Neural cell (in vitro differentiated cells): ENCODE measurements at regions not wholly inside any gene's neighbourhood (a gene's known extent, or its start where the extent isn't known, plus 50 kb on each side); places are given as distances from the start of the nearest gene placed in this dataset.

ENCODE experiments used
- H2AFZ ChIP-seq: fragments of 200-600, 300-800 bp; sonication (generic), shearing (Covaris generic); 2 replicates; pipeline ENCODE4 v1.6.0; 2014; ENCODE audit warnings: low read depth, mild to moderate bottlenecking, antibody characterized with exemption, low read length, moderate library complexity
- H3F3A ChIP-seq: fragments of 200-600 bp; shearing (Covaris generic); 2 replicates; pipeline ENCODE4 v1.6.1; 2016; ENCODE audit warnings: mild to moderate bottlenecking, moderate library complexity, mixed read lengths, antibody characterized with exemption, low read length; ENCODE audit not compliant: insufficient read depth, poor library complexity, severe bottlenecking
- H3K27ac ChIP-seq: fragments of 200-600, 300-800 bp; sonication (generic), shearing (Covaris generic); 2 replicates; pipeline ENCODE4 v1.5.1; 2014; ENCODE audit warnings: mild to moderate bottlenecking, low read length, moderate library complexity
- H3K27me3 ChIP-seq: fragments of 300-800, 200-600 bp; sonication (generic), shearing (Covaris generic); 2 replicates; pipeline ENCODE4 v1.6.0; 2014; ENCODE audit warnings: mild to moderate bottlenecking, low read depth, low read length, moderate library complexity; ENCODE audit not compliant: insufficient read depth
- H3K36me3 ChIP-seq: fragments of 300-800, 200-600 bp; sonication (generic), shearing (Covaris generic); 2 replicates; pipeline ENCODE4 v1.5.1; 2014; ENCODE audit warnings: mild to moderate bottlenecking, antibody characterized with exemption, low read length, moderate library complexity; ENCODE audit not compliant: insufficient read depth
- H3K4me2 ChIP-seq: fragments of 300-800, 200-600 bp; sonication (generic), shearing (Covaris generic); 2 replicates; pipeline ENCODE4 v1.6.0; 2014; ENCODE audit warnings: mild to moderate bottlenecking, low read length
- H3K4me3 ChIP-seq: fragments of 300-800, 200-600 bp; sonication (generic), shearing (Covaris generic); 2 replicates; pipeline ENCODE4 v1.5.1; 2014; ENCODE audit warnings: mild to moderate bottlenecking, low read length, moderate library complexity
- H3K79me2 ChIP-seq: fragments of 200-600 bp; shearing (Covaris generic); replicated peaks from 2 replicates; pipeline ENCODE4 v1.6.0; 2014; ENCODE audit warnings: mild to moderate bottlenecking, low read length, moderate library complexity; ENCODE audit not compliant: insufficient read depth
- H3K9ac ChIP-seq: fragments of 300-800, 200-600 bp; sonication (generic), shearing (Covaris generic); 2 replicates; pipeline ENCODE4 v1.6.1; 2016; ENCODE audit warnings: mild to moderate bottlenecking, low read length, mixed read lengths
- H3K9me2 ChIP-seq: fragments of 200-600 bp; shearing (Covaris generic); 2 replicates; pipeline ENCODE4 v1.6.1; 2016; ENCODE audit warnings: mild to moderate bottlenecking, low read length, mixed read lengths; ENCODE audit not compliant: insufficient read depth
- H3K9me3 ChIP-seq: fragments of 200-600, 300-800 bp; sonication (generic), shearing (Covaris generic); 2 replicates; pipeline ENCODE4 v1.6.1; 2016; ENCODE audit warnings: mild to moderate bottlenecking, mixed run types, low read length, moderate library complexity, mixed read lengths
- H4K20me1 ChIP-seq: fragments of 200-600 bp; shearing (Covaris generic); 2 replicates; pipeline ENCODE4 v1.6.1; 2016; ENCODE audit warnings: mild to moderate bottlenecking, mixed run types; ENCODE audit not compliant: insufficient read depth
- CTCF ChIP-seq: fragments of 450-650 bp; IDR thresholded peaks from 2 replicates; pipeline ENCODE4 v1.5.1; 2014; ENCODE audit warnings: antibody characterized with exemption, mild to moderate bottlenecking, moderate library complexity; ENCODE audit not compliant: poor library complexity, severe bottlenecking
- EP300 ChIP-seq: fragments of 450-650 bp; conservative IDR thresholded peaks from 2 replicates; pipeline ENCODE4 v1.6.1; 2014; ENCODE audit warnings: antibody characterized with exemption, mild to moderate bottlenecking, moderate library complexity; ENCODE audit not compliant: poor library complexity, severe bottlenecking
- EZH2 ChIP-seq: fragments of 200-600, 300-800 bp; shearing (Covaris generic), sonication (generic); IDR thresholded peaks from 2 replicates; pipeline ENCODE4 v1.6.1; 2014; ENCODE audit warnings: antibody characterized with exemption, low read length, borderline replicate concordance, mild to moderate bottlenecking; ENCODE audit not compliant: insufficient read depth, poor library complexity, severe bottlenecking
- MXI1 ChIP-seq: fragments of 450-650 bp; conservative IDR thresholded peaks from 2 replicates; pipeline ENCODE4 v1.6.1; 2014; ENCODE audit warnings: antibody characterized with exemption, mild to moderate bottlenecking; ENCODE audit not compliant: poor library complexity, severe bottlenecking
- POLR2AphosphoS5 ChIP-seq: IDR thresholded peaks from 2 replicates; pipeline ENCODE4 v1.6.1; 2012
- RAD21 ChIP-seq: fragments of 450-650 bp; conservative IDR thresholded peaks from 2 replicates; pipeline ENCODE4 v1.6.1; 2014; ENCODE audit warnings: antibody characterized with exemption, mild to moderate bottlenecking, moderate library complexity
- SMC3 ChIP-seq: fragments of 450-650 bp; conservative IDR thresholded peaks from 2 replicates; pipeline ENCODE4 v1.6.1; 2014; ENCODE audit warnings: antibody characterized with exemption, mild to moderate bottlenecking, moderate library complexity; ENCODE audit not compliant: poor library complexity
- TAF1 ChIP-seq: IDR thresholded peaks from 2 replicates; pipeline ENCODE4 v1.6.1; 2012; ENCODE audit warnings: low read depth
- TF ChIP-seq, protein P1 (sequence below): IDR thresholded peaks from 2 replicates; pipeline ENCODE4 v1.6.1; 2012; ENCODE audit warnings: borderline replicate concordance

GRCh38 chr1:185533596-185533995, 200.6 kb upstream of the HMCN1 start:
- no peak for TF ChIP-seq CTCF
- Histone ChIP-seq H2AFZ (no peak overlapping the region), H3K9me2 (no peaks in the 10 kb centered on the region), H3K27me3 (no peaks in the 10 kb centered on the region), H3K79me2 (no peaks in the 10 kb centered on the region), H3K36me3 (no peaks in the 10 kb centered on the region), H3K27ac (no peak overlapping the region), H3K4me2 (no peak overlapping the region), H3F3A (no peaks in the 10 kb centered on the region), H4K20me1 (no peaks in the 10 kb centered on the region), H3K4me3 (no peak overlapping the region), H3K9me3 (no peaks in the 10 kb centered on the region), H3K9ac (no peak overlapping the region)

GRCh38 chr1:185532856-185533255, 201.3 kb upstream of the HMCN1 start:
- Histone ChIP-seq H3K36me3 (no peaks in the 10 kb centered on the region), H3K9me2 (no peaks in the 10 kb centered on the region), H4K20me1 (no peaks in the 10 kb centered on the region), H3K4me2 (no peak overlapping the region), H3K79me2 (no peaks in the 10 kb centered on the region), H2AFZ (no peak overlapping the region), H3K27me3 (no peaks in the 10 kb centered on the region), H3K9ac (no peak overlapping the region), H3K9me3 (no peaks in the 10 kb centered on the region), H3K4me3 (no peak overlapping the region), H3K27ac (no peak overlapping the region), H3F3A (no peaks in the 10 kb centered on the region)
- TF ChIP-seq MXI1 = no peak
- TF ChIP-seq POLR2AphosphoS5 = no peak
- no peak for TF ChIP-seq EP300
- TF ChIP-seq CTCF = no peak
- no peak for TF ChIP-seq EZH2
- TF ChIP-seq, protein P1, sequence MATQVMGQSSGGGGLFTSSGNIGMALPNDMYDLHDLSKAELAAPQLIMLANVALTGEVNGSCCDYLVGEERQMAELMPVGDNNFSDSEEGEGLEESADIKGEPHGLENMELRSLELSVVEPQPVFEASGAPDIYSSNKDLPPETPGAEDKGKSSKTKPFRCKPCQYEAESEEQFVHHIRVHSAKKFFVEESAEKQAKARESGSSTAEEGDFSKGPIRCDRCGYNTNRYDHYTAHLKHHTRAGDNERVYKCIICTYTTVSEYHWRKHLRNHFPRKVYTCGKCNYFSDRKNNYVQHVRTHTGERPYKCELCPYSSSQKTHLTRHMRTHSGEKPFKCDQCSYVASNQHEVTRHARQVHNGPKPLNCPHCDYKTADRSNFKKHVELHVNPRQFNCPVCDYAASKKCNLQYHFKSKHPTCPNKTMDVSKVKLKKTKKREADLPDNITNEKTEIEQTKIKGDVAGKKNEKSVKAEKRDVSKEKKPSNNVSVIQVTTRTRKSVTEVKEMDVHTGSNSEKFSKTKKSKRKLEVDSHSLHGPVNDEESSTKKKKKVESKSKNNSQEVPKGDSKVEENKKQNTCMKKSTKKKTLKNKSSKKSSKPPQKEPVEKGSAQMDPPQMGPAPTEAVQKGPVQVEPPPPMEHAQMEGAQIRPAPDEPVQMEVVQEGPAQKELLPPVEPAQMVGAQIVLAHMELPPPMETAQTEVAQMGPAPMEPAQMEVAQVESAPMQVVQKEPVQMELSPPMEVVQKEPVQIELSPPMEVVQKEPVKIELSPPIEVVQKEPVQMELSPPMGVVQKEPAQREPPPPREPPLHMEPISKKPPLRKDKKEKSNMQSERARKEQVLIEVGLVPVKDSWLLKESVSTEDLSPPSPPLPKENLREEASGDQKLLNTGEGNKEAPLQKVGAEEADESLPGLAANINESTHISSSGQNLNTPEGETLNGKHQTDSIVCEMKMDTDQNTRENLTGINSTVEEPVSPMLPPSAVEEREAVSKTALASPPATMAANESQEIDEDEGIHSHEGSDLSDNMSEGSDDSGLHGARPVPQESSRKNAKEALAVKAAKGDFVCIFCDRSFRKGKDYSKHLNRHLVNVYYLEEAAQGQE = no peak
- no peak for TF ChIP-seq SMC3
- TF ChIP-seq RAD21 = no peak
- TF ChIP-seq TAF1 = no peak
